ENCODE measurements at regions not wholly inside any gene's neighbourhood (a gene's known extent, or its start where the extent isn't known, plus 50 kb on each side); places are given as distances from the start of the nearest gene placed in this dataset.

- DNase-seq (ENCODE audit: low spot score), result no peak
- ATAC-seq (ENCODE audit: low FRiP score), result no peak
- no peak for TF ChIP-seq CTCF (IDR thresholded peaks at IDR 0.05)
Measured at GRCh38 chr2:76467326-76467725, 756.6 kb upstream of the GCFC2 start.

GRCh38 chr2:76464310-76464709 lies 753.6 kb upstream of the GCFC2 start:
- DNase-seq (ENCODE audit: low spot score) (no peak), ATAC-seq (ENCODE audit: low FRiP score) (no peak)
- no peak for TF ChIP-seq CTCF (IDR thresholded peaks at IDR 0.05)

GRCh38 chr2:76461431-76461830 lies 750.7 kb upstream of the GCFC2 start:
- TF ChIP-seq CTCF (IDR thresholded peaks at IDR 0.05), result no peak
- DNase-seq (ENCODE audit: low spot score) (no peak), ATAC-seq (ENCODE audit: low FRiP score) (no peak)

- no peak for ATAC-seq (ENCODE audit: low FRiP score)
Measured at GRCh38 chr2:76455910-76456309, 745.2 kb upstream of the GCFC2 start.

GRCh38 chr2:76450024-76450475 lies 739.3 kb upstream of the GCFC2 start:
- no peak for ATAC-seq (ENCODE audit: low FRiP score)
- no peak for DNase-seq (ENCODE audit: low spot score)
- no peak for TF ChIP-seq CTCF (IDR thresholded peaks at IDR 0.05)

More at GRCh38 chr2:76455910-76456309, 745.2 kb upstream of the GCFC2 start:
- TF ChIP-seq CTCF (IDR thresholded peaks at IDR 0.05), result no peak
- DNase-seq (ENCODE audit: low spot score), result no peak

GRCh38 chr2:76448956-76449355 lies 738.2 kb upstream of the GCFC2 start:
- TF ChIP-seq CTCF (IDR thresholded peaks at IDR 0.05), result no peak

GRCh38 chr2:76447294-76447693 lies 736.6 kb upstream of the GCFC2 start:
- DNase-seq (ENCODE audit: low spot score) (no peak), ATAC-seq (ENCODE audit: low FRiP score) (no peak)
- TF ChIP-seq CTCF (IDR thresholded peaks at IDR 0.05), result no peak

More at GRCh38 chr2:76448956-76449355, 738.2 kb upstream of the GCFC2 start:
- no peak for ATAC-seq (ENCODE audit: low FRiP score)
- DNase-seq (ENCODE audit: low spot score), result no peak

Measured in omental fat pad (tissue), 3 donors.